SK-N-MC (cell line): ENCODE measurements at regions not wholly inside any gene's neighbourhood (a gene's known extent, or its start where the extent isn't known, plus 50 kb on each side); places are given as distances from the start of the nearest gene placed in this dataset.

Source experiments
- EZH2 ChIP-seq: fragments of 200-600 bp; sonication (generic); IDR thresholded peaks from one replicate; pipeline ENCODE4 v1.6.1; 2017; ENCODE audit warnings: antibody characterized with exemption
- POLR2AphosphoS5 ChIP-seq: IDR thresholded peaks from 2 replicates; pipeline ENCODE4 v1.6.1; 2012; ENCODE audit warnings: mild to moderate bottlenecking, low read depth, low read length, borderline replicate concordance

DNA sequence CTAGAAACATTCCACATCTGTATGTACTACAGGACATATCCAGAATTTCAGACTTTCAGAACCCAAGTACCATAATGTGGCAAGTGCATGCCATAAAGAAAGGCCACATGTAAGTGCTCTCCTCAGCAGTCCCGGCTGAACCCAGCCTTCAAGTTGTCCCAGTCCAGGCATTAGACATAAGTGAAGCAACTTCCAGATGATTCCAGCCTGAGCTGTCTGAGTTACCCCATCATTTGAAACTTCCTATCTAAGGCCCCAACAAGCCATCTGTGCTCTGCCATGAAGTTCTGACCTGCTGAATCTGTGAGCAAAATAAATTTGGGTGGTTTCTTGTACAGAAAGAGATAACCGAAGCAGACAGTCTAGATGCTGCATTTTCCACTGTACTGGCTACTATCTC is 218.8 kb downstream of the IPMK start:
- TF ChIP-seq POLR2AphosphoS5 (no peak), EZH2 (no peak)
